Stimulated activated CD8-positive, alpha-beta memory T cell treated with anti-CD3 and anti-CD28 coated beads, Interleukin-15, amount 100 ng/mL, for 4 hours (primary cell): ENCODE measurements at regions not wholly inside any gene's neighbourhood (a gene's known extent, or its start where the extent isn't known, plus 50 kb on each side); places are given as distances from the start of the nearest gene placed in this dataset.
"Not testable (repeated sequence)": the region's sequence is repeated elsewhere in the genome, so short reads cannot be mapped to it uniquely, and the experiment has no call there.

ENCODE experiments used
- DNase-seq, 2 donors: peaks; one replicate each; pipeline ENCODE4 v3.0.0-alpha.2; 2020; ENCODE audit warnings: low read depth in 2 of 2

GRCh38 chr2:195572895-195573683 is 83.9 kb upstream of the SLC39A10 start:
- DNase-seq, result no peak

GRCh38 chr2:195570329-195570728 is 86.7 kb upstream of the SLC39A10 start:
- DNase-seq, result no peak

- DNase-seq, result no peak
Observed at GRCh38 chr2:195569255-195569654, 87.8 kb upstream of the SLC39A10 start.

GRCh38 chr2:195564625-195565135 is 92.3 kb upstream of the SLC39A10 start:
- DNase-seq, result not testable (repeated sequence)

GRCh38 chr2:195563857-195564512 is 93.0 kb upstream of the SLC39A10 start:
- DNase-seq, result no peak

- no peak for DNase-seq
Observed at GRCh38 chr2:195562570-195563566, 94.2 kb upstream of the SLC39A10 start.

- DNase-seq, result no peak
Observed at GRCh38 chr2:195561116-195561921, 95.7 kb upstream of the SLC39A10 start.

GRCh38 chr2:195560209-195560895 is 96.7 kb upstream of the SLC39A10 start:
- no peak for DNase-seq

- peak; percentile 29 to 66 for DNase-seq
Observed at GRCh38 chr2:195559431-195559914, 97.6 kb upstream of the SLC39A10 start.

- DNase-seq, result no peak
Observed at GRCh38 chr2:195555971-195556370, 101.1 kb upstream of the SLC39A10 start.

GRCh38 chr2:195552581-195552980 is 104.4 kb upstream of the SLC39A10 start:
- no peak for DNase-seq

GRCh38 chr2:195548198-195548940 is 108.7 kb upstream of the SLC39A10 start:
- DNase-seq, result no peak

- not testable (repeated sequence) for DNase-seq
Observed at GRCh38 chr2:195547268-195547840, 109.7 kb upstream of the SLC39A10 start.

GRCh38 chr2:195545811-195546210 is 111.2 kb upstream of the SLC39A10 start:
- DNase-seq, result no peak

- DNase-seq, result no peak
Observed at GRCh38 chr2:195543902-195544894, 112.8 kb upstream of the SLC39A10 start.

GRCh38 chr2:195543063-195543462 is 114.0 kb upstream of the SLC39A10 start:
- DNase-seq, result no peak

- no peak for DNase-seq
Observed at GRCh38 chr2:195542067-195542466, 115.0 kb upstream of the SLC39A10 start.

GRCh38 chr2:195538937-195539336 is 118.1 kb upstream of the SLC39A10 start:
- no peak for DNase-seq
